AG04450 (cell line): ENCODE measurements at regions not wholly inside any gene's neighbourhood (a gene's known extent, or its start where the extent isn't known, plus 50 kb on each side); places are given as distances from the start of the nearest gene placed in this dataset.

Experiments used
- CTCF ChIA-PET: fragments of 300-600, 350-600 bp; formaldehyde crosslinking; extraction: SDS; loops from one replicate; lab custom pipeline; 2022; ENCODE audit warnings: antibody characterized with exemption, inconsistent platforms; lab: Charles Lee
- POLR2A ChIA-PET: fragments of 350-600 bp; formaldehyde crosslinking; extraction: SDS; loops from one replicate; lab custom pipeline; 2021; ENCODE audit warnings: antibody characterized with exemption, inconsistent platforms; lab: Yijun Ruan, JAX
- DNase-seq: peaks from one replicate; pipeline ENCODE4 v3.0.0-alpha.2; 2011; ENCODE audit warnings: low read depth, low spot score
- H3K27ac ChIP-seq: one replicate; pipeline ENCODE4 v1.5.1; 2012; ENCODE audit warnings: low read depth, low read length, control low read depth
- H3K27me3 ChIP-seq: one replicate; pipeline ENCODE4 v1.6.0; 2012; ENCODE audit warnings: low read length; ENCODE audit not compliant: control insufficient read depth, insufficient read depth
- H3K4me3 ChIP-seq: 2 replicates; pipeline ENCODE4 v1.5.1; 2011; ENCODE audit warnings: mild to moderate bottlenecking, low read depth, low read length, control low read depth
- H3K9me3 ChIP-seq: 2 replicates; pipeline ENCODE4 v1.5.1; 2012; ENCODE audit warnings: low read length; ENCODE audit not compliant: control insufficient read depth, insufficient read depth
- CTCF ChIP-seq: IDR thresholded peaks from 2 replicates; pipeline ENCODE4 v1.5.1; 2011; ENCODE audit warnings: low read depth, low read length, control low read depth, inconsistent platforms

GRCh38 chr17:74117087-74117698, 86.3 kb upstream of the RPL38 start:
- no peak for TF ChIP-seq CTCF
- CTCF ChIA-PET, result no interaction called here
- POLR2A ChIA-PET, result no interaction called here

GRCh38 chr17:74117999-74118421, 85.5 kb upstream of the RPL38 start:
- TF ChIP-seq CTCF, result no peak
- CTCF ChIA-PET, result no interaction called here
- Histone ChIP-seq H3K27me3 (no peaks in the 10 kb centered on the region), H3K27ac (no peak overlapping the region), H3K9me3 (peaks cover 42% of the 10 kb centered on the region), H3K4me3 (no peak overlapping the region)
- POLR2A ChIA-PET, result no interaction called here
- DNase-seq, result no peak

More at GRCh38 chr17:74117087-74117698, 86.3 kb upstream of the RPL38 start:
- no peaks in the 10 kb centered on the region for H3K27me3 ChIP-seq
- no peak overlapping the region for H3K4me3 ChIP-seq
- DNase-seq, result no peak
- no peak overlapping the region for H3K27ac ChIP-seq
- H3K9me3 ChIP-seq, result peaks cover 42% of the 10 kb centered on the region

- H3K27ac ChIP-seq, result no peak overlapping the region
- no peak for DNase-seq
- POLR2A ChIA-PET, result no interaction called here
- no peak for TF ChIP-seq CTCF
- no peaks in the 10 kb centered on the region for H3K27me3 ChIP-seq
- no peak overlapping the region for H3K4me3 ChIP-seq
- H3K9me3 ChIP-seq, result peaks cover 40% of the 10 kb centered on the region
- CTCF ChIA-PET, result no interaction called here
These were observed 85.0 kb upstream of the RPL38 start for GRCh38 chr17:74118504-74118903.

GRCh38 chr17:74119049-74119580, 84.4 kb upstream of the RPL38 start:
- TF ChIP-seq CTCF, result no peak
- peaks cover 33% of the 10 kb centered on the region for H3K9me3 ChIP-seq
- no peak overlapping the region for H3K4me3 ChIP-seq
- no peaks in the 10 kb centered on the region for H3K27me3 ChIP-seq
- CTCF ChIA-PET, result no interaction called here
- H3K27ac ChIP-seq, result no peak overlapping the region
- POLR2A ChIA-PET, result no interaction called here
- DNase-seq, result no peak

- Histone ChIP-seq H3K27ac (no peak overlapping the region), H3K9me3 (peaks cover 28% of the 10 kb centered on the region), H3K27me3 (no peaks in the 10 kb centered on the region), H3K4me3 (no peak overlapping the region)
- no peak for DNase-seq
- no peak for TF ChIP-seq CTCF
- ChIA-PET CTCF (no interaction called here), POLR2A (no interaction called here)
These were observed 83.5 kb upstream of the RPL38 start for GRCh38 chr17:74119965-74120364.
